ENCODE measurements at regions not wholly inside any gene's neighbourhood (a gene's known extent, or its start where the extent isn't known, plus 50 kb on each side); places are given as distances from the start of the nearest gene placed in this dataset.
"Not testable (repeated sequence)": the region's sequence is repeated elsewhere in the genome, so short reads cannot be mapped to it uniquely, and the experiment has no call there.

DNA sequence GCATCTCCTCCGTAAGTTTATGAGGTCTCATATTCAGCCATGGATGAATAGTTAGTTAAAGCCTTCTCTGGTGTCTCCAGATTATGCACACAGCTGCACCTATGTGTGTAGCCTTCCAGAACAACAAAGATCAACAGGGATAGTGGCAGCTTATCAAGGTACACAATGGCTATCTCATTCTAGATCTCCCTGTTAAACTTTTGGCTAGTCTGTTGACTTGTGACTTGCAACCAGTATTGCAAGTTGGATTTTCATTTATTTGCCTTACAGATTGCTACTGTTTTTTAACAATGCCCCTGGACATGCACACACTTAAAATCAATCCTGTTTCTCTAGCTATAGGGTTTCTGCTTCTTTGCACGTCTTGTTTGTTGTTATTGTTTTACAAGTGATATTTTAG lies 363.2 kb downstream of the OMA1 start:
- no peaks in the 10 kb centered on the region for H3K79me2 ChIP-seq (ENCODE audit: low read length)
- no peaks in the 10 kb centered on the region for H3F3A ChIP-seq (ENCODE audit: low read length, unreplicated experiment)
- no peaks in the 10 kb centered on the region for H3K27me3 ChIP-seq (ENCODE audit: low read length)
- H3K9me3 ChIP-seq (ENCODE audit: low read length), result 0 out of 2 replicates have a peak, but pooled peaks cover 5% of the 10 kb centered on the region
- intact Hi-C loops (cut with micrococcal nuclease), result no loop called here
- TF ChIP-seq EZH2phosphoT487 (IDR thresholded peaks at IDR 0.05; ENCODE audit: borderline replicate concordance, low read length) (no peak), EZH2 (IDR thresholded peaks at IDR 0.05; ENCODE audit: low read length, unreplicated experiment) (no peak)
- TF ChIP-seq, protein P1, sequence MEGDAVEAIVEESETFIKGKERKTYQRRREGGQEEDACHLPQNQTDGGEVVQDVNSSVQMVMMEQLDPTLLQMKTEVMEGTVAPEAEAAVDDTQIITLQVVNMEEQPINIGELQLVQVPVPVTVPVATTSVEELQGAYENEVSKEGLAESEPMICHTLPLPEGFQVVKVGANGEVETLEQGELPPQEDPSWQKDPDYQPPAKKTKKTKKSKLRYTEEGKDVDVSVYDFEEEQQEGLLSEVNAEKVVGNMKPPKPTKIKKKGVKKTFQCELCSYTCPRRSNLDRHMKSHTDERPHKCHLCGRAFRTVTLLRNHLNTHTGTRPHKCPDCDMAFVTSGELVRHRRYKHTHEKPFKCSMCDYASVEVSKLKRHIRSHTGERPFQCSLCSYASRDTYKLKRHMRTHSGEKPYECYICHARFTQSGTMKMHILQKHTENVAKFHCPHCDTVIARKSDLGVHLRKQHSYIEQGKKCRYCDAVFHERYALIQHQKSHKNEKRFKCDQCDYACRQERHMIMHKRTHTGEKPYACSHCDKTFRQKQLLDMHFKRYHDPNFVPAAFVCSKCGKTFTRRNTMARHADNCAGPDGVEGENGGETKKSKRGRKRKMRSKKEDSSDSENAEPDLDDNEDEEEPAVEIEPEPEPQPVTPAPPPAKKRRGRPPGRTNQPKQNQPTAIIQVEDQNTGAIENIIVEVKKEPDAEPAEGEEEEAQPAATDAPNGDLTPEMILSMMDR (conservative IDR thresholded peaks at IDR 0.05; ENCODE audit: low read depth, low read length), result no peak
- H3K4me2 ChIP-seq (ENCODE audit: low read length), result no peak overlapping the region
- no peaks in the 10 kb centered on the region for H3K36me3 ChIP-seq (ENCODE audit: low read depth, low read length)
- no peak overlapping the region for H2AFZ ChIP-seq (ENCODE audit: low read length)
- H3K9ac ChIP-seq (ENCODE audit: low read length), result no peak overlapping the region
- H3K9me2 ChIP-seq (replicated peaks; ENCODE audit: low read length), result no peaks in the 10 kb centered on the region
- H3K4me3 ChIP-seq (ENCODE audit: low read length), result no peak overlapping the region
- ATAC-seq (no peak), DNase-seq (no peak)
- H3K4me1 ChIP-seq (ENCODE audit: insufficient read depth, low read length), result no peaks in the 10 kb centered on the region
- no peaks in the 10 kb centered on the region for H4K20me1 ChIP-seq (ENCODE audit: low read length)
- BruUV-seq (replicated peaks), result no TSS peak
- CTCF ChIA-PET, result no interaction called here
- no peak overlapping the region for H3K27ac ChIP-seq (ENCODE audit: low read length)
- POLR2A ChIA-PET (ENCODE audit: unreplicated experiment), result no interaction called here

DNA sequence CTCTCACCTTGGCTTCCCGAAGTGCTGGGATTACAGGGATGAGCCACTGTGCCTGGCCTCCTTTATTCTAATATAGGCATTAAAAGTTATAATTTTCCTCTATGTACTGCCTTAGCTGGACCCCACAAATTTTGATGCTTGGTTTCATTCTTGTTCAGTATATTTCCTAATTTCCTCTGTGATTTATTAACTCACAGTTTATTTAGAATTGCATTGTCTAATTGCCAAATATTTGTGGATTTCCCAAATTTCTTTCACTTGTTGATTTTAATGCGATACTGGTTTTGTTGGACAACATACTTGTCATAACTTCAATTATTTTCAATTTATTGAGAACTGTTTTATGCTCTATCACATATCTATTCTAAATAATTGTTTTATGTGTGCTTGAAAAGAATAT lies 366.0 kb downstream of the OMA1 start:
- POLR2A ChIA-PET (ENCODE audit: unreplicated experiment), result no interaction called here
- CTCF ChIA-PET, result no interaction called here
- H3K79me2 ChIP-seq (ENCODE audit: low read length), result no peaks in the 10 kb centered on the region
- H2AFZ ChIP-seq (ENCODE audit: low read length), result no peak overlapping the region
- H3K4me1 ChIP-seq (ENCODE audit: insufficient read depth, low read length), result no peaks in the 10 kb centered on the region
- DNase-seq (no peak), ATAC-seq (no peak)
- no peak overlapping the region for H3K4me3 ChIP-seq (ENCODE audit: low read length)
- no peak overlapping the region for H3K9ac ChIP-seq (ENCODE audit: low read length)
- TF ChIP-seq EZH2 (IDR thresholded peaks at IDR 0.05; ENCODE audit: low read length, unreplicated experiment) (no peak), EZH2phosphoT487 (IDR thresholded peaks at IDR 0.05; ENCODE audit: borderline replicate concordance, low read length) (no peak)
- TF ChIP-seq, protein P1 (conservative IDR thresholded peaks at IDR 0.05; ENCODE audit: low read depth, low read length), result no peak
- 0 out of 2 replicates have a peak, but pooled peaks cover 5% of the 10 kb centered on the region for H3K9me3 ChIP-seq (ENCODE audit: low read length)
- no peak overlapping the region for H3K4me2 ChIP-seq (ENCODE audit: low read length)
- H4K20me1 ChIP-seq (ENCODE audit: low read length), result no peaks in the 10 kb centered on the region
- no peaks in the 10 kb centered on the region for H3K36me3 ChIP-seq (ENCODE audit: low read depth, low read length)
- BruUV-seq (replicated peaks), result no TSS peak
- intact Hi-C loops (cut with micrococcal nuclease), result no loop called here
- no peaks in the 10 kb centered on the region for H3K9me2 ChIP-seq (replicated peaks; ENCODE audit: low read length)
- H3K27ac ChIP-seq (ENCODE audit: low read length), result no peak overlapping the region
- no peaks in the 10 kb centered on the region for H3K27me3 ChIP-seq (ENCODE audit: low read length)
- H3F3A ChIP-seq (ENCODE audit: low read length, unreplicated experiment), result no peaks in the 10 kb centered on the region

DNA sequence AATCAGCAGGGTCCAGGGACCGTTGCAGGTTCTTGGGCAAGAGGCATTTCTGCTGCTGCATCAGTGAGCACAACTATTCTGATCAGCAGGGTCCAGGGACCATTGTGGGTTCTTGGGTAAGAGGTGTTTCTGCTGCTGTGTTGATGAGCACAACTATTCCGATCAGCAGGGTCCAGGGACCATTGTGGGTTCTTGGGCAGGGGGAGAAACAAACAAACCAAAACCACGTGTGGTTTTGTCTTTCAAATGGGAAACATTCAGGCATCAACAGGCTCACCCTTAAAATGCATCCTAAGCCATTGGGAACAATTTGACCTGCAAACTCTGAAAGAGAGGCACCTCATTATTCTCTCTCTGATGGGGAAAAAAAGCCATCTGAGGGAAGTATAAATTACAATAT lies 377.4 kb downstream of the OMA1 start:
- H3K9me2 ChIP-seq (replicated peaks; ENCODE audit: low read length); H3K27ac ChIP-seq (ENCODE audit: low read length); H3K4me2 ChIP-seq (ENCODE audit: low read length); ATAC-seq; H3K9ac ChIP-seq (ENCODE audit: low read length); H3K4me3 ChIP-seq (ENCODE audit: low read length); H3K36me3 ChIP-seq (ENCODE audit: low read depth, low read length); intact Hi-C loops (cut with micrococcal nuclease); POLR2A ChIA-PET (ENCODE audit: unreplicated experiment); H4K20me1 ChIP-seq (ENCODE audit: low read length); H3K4me1 ChIP-seq (ENCODE audit: insufficient read depth, low read length); H3F3A ChIP-seq (ENCODE audit: low read length, unreplicated experiment); BruUV-seq (replicated peaks); DNase-seq; CTCF ChIA-PET; H2AFZ ChIP-seq (ENCODE audit: low read length); H3K9me3 ChIP-seq (ENCODE audit: low read length); H3K27me3 ChIP-seq (ENCODE audit: low read length); H3K79me2 ChIP-seq (ENCODE audit: low read length): not testable (repeated sequence)

DNA sequence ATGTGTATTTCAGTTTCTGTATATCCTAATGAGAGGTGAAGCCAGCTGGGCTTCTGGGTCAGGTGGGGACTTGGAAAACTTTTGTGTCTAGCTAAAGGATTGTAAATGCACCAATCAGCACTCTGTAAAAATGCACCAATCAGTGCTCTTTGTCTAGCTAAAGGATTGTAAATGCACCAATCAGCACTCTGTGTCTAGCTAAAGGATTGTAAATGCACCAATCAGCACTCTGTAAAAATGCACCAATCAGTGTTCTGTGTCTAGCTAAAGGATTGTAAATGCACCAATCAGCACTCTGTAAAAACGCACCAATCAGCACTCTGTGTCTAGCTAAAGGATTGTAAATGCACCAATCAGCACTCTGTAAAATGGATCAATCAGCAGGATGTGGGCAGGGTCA lies 379.4 kb downstream of the OMA1 start:
- CTCF ChIA-PET; POLR2A ChIA-PET (ENCODE audit: unreplicated experiment); H3K9me2 ChIP-seq (replicated peaks; ENCODE audit: low read length); H3K9ac ChIP-seq (ENCODE audit: low read length); H3K36me3 ChIP-seq (ENCODE audit: low read depth, low read length); BruUV-seq (replicated peaks); H2AFZ ChIP-seq (ENCODE audit: low read length); H3K79me2 ChIP-seq (ENCODE audit: low read length); H3K4me3 ChIP-seq (ENCODE audit: low read length); intact Hi-C loops (cut with micrococcal nuclease); DNase-seq; H3K9me3 ChIP-seq (ENCODE audit: low read length); H3K27me3 ChIP-seq (ENCODE audit: low read length); H3K27ac ChIP-seq (ENCODE audit: low read length); H3F3A ChIP-seq (ENCODE audit: low read length, unreplicated experiment); ATAC-seq; H4K20me1 ChIP-seq (ENCODE audit: low read length); H3K4me2 ChIP-seq (ENCODE audit: low read length); H3K4me1 ChIP-seq (ENCODE audit: insufficient read depth, low read length): not testable (repeated sequence)

Measured in PC-3 (cell line).